Effector CD8-positive, alpha-beta T cell (primary cell): ENCODE measurements at regions not wholly inside any gene's neighbourhood (a gene's known extent, or its start where the extent isn't known, plus 50 kb on each side); places are given as distances from the start of the nearest gene placed in this dataset.

ENCODE experiments used
- DNase-seq: peaks from one replicate; lab custom pipeline; 2025; lab: John Stamatoyannopoulos, UW

GRCh38 chr21:43302769-43303168 lies 124.2 kb downstream of the SIK1 start:
- no peak for DNase-seq

- DNase-seq: no peak
These were observed 124.8 kb downstream of the SIK1 start for GRCh38 chr21:43302062-43302700.

GRCh38 chr21:43301409-43302061 lies 125.4 kb downstream of the SIK1 start:
- no peak for DNase-seq

GRCh38 chr21:43300496-43301408 lies 126.2 kb downstream of the SIK1 start:
- no peak for DNase-seq

GRCh38 chr21:43299441-43300277 lies 127.3 kb downstream of the SIK1 start:
- DNase-seq: no peak

GRCh38 chr21:43298546-43299440 lies 128.1 kb downstream of the SIK1 start:
- no peak for DNase-seq

- no peak for DNase-seq
These were observed 128.9 kb downstream of the SIK1 start for GRCh38 chr21:43297989-43298388.

- no peak for DNase-seq
These were observed 128.7 kb downstream of the CRYAA start for GRCh38 chr21:43297391-43297981.

GRCh38 chr21:43295066-43295958 lies 126.5 kb downstream of the CRYAA start:
- no peak for DNase-seq

- no peak for DNase-seq
These were observed 125.5 kb downstream of the CRYAA start for GRCh38 chr21:43294194-43294902.

GRCh38 chr21:43292866-43293142 lies 124.0 kb downstream of the CRYAA start:
- no peak for DNase-seq

- DNase-seq: no peak
These were observed 123.4 kb downstream of the CRYAA start for GRCh38 chr21:43292041-43292865.

GRCh38 chr21:43291347-43291950 lies 122.6 kb downstream of the CRYAA start:
- no peak for DNase-seq

GRCh38 chr21:43290421-43291346 lies 121.9 kb downstream of the CRYAA start:
- DNase-seq: no peak

- DNase-seq: no peak
These were observed 121.2 kb downstream of the CRYAA start for GRCh38 chr21:43289966-43290365.

GRCh38 chr21:43289442-43289841 lies 120.6 kb downstream of the CRYAA start:
- DNase-seq: no peak
